GM19397 (cell line): ENCODE measurements at regions not wholly inside any gene's neighbourhood (a gene's known extent, or its start where the extent isn't known, plus 50 kb on each side); places are given as distances from the start of the nearest gene placed in this dataset.

Source experiments
- ATAC-seq: cut with Tn5 transposase; IDR thresholded peaks from one replicate; pipeline ENCODE4 v1.9.1; 2021; ENCODE audit warnings: mild to moderate bottlenecking, moderate library complexity; ENCODE audit not compliant: unreplicated experiment

GRCh38 chr1:88043834-88044233, 640.2 kb upstream of the PKN2 start:
- ATAC-seq = no peak

- no peak for ATAC-seq
Measured at GRCh38 chr1:88052167-88052566, 631.9 kb upstream of the PKN2 start.

- ATAC-seq = no peak
Measured at GRCh38 chr1:88053065-88053464, 631.0 kb upstream of the PKN2 start.

DNA sequence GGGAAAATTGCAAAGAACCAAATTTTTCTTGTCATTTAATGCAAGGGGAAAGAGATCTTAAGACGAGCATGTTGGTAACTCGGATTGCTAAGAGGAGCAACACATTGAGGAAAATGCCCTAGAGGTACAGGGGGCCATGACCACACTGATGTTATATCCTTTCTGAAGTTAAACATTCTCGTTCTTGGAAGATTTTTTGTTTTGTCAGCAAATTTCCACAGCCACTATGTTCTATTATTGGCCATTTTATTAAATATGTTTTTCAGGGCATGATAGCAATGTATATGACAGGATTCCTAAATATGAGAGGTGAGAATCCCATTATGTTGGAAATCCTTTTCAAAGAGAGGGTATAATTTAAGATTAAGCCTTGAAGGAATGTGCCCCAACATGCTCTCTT, 627.2 kb upstream of the PKN2 start:
- no peak for ATAC-seq

DNA sequence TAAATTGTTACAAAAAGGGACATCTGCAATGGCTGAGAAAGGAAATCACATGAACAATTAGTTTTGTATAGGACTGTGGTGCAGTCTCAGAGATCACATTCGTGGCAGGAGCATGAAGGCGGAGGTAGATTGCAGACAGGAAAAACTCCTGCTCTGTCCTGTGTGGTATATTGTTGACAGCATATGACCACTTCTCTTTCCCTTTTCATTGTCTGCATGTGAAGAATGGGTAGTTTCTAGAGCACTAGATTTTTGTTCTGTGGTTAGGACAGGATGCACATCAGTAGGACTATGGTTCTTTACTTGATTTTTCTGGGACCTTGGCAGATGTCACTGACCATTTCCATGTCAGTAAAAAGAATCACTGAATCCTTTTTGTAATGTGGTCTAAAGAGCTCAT, 625.9 kb upstream of the PKN2 start:
- ATAC-seq = no peak

DNA sequence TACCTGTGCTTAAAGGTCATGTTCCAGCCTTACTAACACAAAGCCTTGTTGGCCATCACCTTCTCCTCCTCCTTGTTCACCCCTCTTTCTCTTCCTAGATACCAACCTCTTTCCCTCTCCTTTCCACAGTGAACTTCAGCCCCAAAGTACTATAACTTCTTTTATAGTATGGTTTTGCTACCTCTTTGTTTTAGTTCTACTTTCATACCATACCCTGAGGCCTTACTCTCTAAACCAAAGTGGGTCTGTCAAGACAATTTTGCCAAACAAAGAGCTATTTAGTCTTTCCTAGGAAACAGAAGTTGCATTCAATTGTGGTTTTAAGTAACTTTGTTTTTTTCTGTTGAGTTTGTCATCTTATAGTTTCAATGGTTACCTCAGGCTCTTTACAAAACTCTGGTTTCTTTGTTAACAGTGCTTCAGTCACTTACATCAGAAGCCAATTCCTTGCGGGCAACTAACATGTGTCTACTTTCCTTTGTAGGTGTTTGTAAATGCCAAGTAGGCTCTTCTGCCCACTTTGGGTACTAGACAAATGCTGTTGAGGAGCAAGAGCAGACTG, 623.9 kb upstream of the PKN2 start:
- ATAC-seq = no peak

- ATAC-seq = no peak
Measured at GRCh38 chr1:88060750-88061491, 623.2 kb upstream of the PKN2 start.

GRCh38 chr1:88061492-88062177, 622.4 kb upstream of the PKN2 start:
- no peak for ATAC-seq

DNA sequence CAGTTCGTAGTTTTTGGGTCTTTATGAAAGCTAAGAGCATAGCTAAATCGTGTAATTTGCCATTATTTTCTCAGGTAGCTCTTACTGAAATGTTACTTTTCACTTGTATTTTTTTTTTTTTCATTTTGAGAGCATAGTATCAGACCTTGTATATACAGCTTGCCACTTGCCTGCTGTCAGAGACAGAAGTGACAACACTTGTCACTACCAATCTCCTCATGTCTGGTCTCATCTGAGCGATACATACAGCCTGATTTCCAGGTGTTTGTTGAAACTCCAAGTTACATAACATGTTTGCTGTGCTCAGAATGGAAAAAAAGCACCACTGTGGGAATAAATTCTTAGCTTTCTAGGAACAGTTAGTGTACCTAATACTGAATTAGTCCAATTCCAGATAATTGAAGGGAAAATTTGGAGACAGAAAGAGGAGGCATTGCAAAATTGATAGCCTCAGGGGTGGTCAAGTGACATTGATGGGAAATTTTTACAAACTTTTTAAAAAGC, 621.4 kb upstream of the PKN2 start:
- ATAC-seq = no peak

- ATAC-seq = no peak
Measured at GRCh38 chr1:88063605-88064004, 620.5 kb upstream of the PKN2 start.

DNA sequence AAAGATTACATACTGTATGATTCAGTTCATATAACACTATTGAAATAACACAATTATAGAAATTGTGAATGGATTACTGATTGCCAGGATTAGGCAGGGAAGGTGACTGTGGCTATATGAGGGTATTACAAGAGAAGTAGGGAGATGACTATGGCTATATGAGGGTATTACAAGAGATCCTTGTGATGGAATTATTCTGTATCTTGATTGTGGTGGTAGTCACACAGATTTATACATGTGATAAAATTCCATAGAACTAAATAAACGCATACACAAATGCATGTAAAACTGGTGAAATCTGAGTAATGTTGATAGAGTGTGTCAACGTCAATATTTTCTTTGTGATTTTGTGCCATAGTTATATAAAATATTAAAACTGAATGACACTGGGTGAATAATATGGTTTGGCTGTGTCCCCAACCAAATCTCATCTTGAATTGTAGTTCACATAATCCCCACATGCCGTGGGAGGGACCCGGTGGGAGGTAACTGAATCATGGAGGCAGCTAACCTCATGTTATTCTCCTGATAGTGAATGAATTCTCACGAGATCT, 615.6 kb upstream of the PKN2 start:
- ATAC-seq = no peak

- no peak for ATAC-seq
Measured at GRCh38 chr1:88070956-88071355, 613.1 kb upstream of the PKN2 start.

DNA sequence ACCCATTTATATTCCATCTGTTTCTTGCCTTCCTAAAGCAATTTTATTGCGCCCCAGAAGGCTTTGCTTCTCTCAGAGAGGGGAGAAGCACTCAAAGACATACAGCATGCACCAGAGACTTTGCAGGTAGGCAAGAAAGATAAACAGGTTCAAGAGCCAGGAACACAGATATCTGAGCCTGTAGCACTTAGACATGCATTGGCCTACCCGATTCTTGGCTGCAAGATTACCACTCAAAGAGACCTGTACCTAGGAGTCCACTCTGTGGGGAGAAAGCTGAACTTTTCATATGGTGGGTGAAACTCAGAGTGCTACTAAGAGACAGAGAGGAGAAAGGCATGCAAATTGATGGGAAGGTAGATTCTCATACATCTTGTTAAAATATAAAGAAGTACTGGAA, 609.4 kb upstream of the PKN2 start:
- no peak for ATAC-seq

DNA sequence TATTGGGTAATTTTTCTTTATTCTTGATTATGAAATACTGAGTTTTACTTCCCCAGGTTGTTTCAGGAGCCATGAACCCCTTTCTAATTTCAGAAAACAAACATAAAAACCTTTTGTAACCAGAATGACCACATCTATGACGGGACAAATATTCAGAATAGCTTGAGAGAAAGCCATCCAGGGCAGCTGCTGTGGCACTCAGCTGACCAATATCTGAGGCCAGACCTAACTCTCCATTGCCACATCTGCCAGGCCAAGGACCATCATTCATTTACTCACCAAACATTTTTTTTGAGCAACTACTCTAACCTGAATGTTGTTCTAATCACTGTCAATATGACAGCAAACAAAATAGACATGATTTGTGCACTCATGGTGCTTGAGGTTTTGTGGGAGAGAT, 608.3 kb upstream of the PKN2 start:
- ATAC-seq = no peak

DNA sequence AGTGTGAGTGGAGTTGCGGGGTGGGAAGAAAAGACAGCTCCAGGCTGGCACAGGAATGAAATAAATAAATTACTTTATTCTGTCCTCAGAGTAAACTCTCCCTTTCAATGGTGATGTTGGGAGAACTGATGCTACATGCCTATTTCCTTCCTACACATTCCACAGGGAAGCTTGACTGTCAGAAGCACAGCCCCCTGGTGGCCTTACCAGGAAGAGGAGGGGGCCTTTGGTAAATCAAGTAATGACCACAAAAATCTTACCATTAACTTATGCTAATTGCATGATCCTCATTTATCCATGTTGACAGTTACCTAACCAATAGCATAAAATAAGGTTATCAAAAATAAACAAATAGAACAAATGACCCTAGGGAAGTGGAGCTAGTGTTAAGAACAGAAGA, 605.0 kb upstream of the PKN2 start:
- ATAC-seq = no peak

DNA sequence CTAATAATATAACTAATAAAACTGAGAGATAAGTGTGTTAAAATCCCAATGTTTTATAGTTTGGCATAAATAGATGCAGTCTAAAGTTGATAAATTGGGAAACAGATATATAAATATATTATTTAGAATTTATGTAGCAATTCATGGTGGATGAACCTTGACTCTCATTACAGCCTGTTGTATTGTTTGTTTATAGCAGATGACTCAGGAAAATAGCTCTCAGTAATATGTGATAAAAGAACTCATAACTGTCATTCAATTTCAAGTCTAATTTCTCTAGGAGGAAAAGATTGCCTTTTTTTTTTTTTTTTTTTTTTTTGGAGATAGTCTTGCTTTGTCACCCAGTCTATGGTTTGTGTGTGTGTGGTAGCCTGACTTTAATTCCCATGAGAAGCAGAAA, 603.2 kb upstream of the PKN2 start:
- no peak for ATAC-seq

DNA sequence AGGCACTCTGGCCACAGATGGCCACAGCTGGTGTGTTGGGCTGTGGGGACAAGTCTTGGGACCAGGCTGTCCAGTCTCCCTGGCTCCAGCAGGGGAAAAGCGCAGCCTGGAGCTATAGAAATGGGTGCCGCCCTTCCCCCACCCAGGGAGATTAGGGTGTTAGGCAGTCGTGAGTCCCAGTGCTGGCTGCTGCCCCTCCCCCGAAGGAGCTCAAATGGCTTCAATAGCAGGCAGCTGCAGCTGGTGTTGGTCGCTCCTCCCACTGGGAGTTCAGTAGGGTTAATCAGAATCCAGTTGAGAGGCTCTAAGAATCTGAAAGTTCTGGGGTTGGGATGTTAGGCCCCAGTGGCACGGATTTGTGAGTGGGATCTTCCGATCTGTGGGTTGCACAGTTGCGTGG, 595.6 kb upstream of the PKN2 start:
- no peak for ATAC-seq

GRCh38 chr1:88089961-88090360, 594.1 kb upstream of the PKN2 start:
- ATAC-seq = no peak

DNA sequence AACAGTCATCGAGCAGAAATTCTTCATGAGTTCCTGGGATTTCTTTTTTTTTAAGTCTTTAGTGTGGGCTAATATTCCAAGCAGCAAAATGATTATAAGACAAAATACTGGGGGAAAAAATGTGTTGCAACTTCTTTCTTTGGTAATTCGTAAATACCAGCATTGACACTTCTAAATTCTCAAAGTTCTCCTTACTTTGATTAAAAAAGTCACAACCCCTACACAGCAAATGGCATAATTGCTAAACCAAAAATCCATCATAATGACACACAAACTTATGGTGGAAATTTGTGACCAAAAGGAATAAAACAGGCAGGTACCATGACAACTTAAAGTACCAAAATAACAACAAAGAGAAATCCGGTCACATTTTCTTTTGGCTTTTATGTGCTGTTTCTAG, 585.2 kb upstream of the PKN2 start:
- ATAC-seq = no peak

GRCh38 chr1:88101041-88101440, 583.0 kb upstream of the PKN2 start:
- no peak for ATAC-seq

DNA sequence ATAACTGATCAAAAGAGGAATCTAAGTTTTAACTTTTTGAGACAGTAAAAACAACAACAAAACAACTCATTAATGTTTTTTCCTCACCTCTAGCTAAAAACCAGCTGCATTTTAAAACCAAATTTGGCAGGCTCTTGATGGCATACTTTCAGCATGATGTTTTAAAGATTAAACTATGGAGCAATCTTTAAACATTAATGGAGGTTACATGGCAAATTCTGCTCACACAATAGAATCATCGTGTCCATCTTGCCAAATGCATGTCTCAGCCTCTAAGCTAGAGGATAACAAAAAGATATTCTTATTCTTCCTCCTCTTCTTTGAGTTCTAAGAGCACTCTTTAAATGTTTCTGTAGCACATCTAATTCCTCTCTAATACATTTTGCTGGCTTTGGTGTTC, 579.8 kb upstream of the PKN2 start:
- ATAC-seq = no peak

- no peak for ATAC-seq
Measured at GRCh38 chr1:88104886-88105285, 579.2 kb upstream of the PKN2 start.
